IMR-90 (cell line): ENCODE measurements at regions not wholly inside any gene's neighbourhood (a gene's known extent, or its start where the extent isn't known, plus 50 kb on each side); places are given as distances from the start of the nearest gene placed in this dataset.

Source experiments
- ATAC-seq: fragments of 200-7000 bp; cut with Tn5 transposase; 2 replicates; pipeline ENCODE4 v1.9.1; 2020; ENCODE audit warnings: low read depth, mild to moderate bottlenecking, moderate library complexity
- BruUV-seq: library from RNA; stranded (reverse); fragments of 400-500 nt; replicated peaks from 2 replicates; lab custom pipeline; 2021; lab: Mats Ljungman, UMichigan
- CTCF ChIA-PET: fragments of 300-600 bp; formaldehyde crosslinking; extraction: SDS; loops from one replicate; lab custom pipeline; 2021; ENCODE audit warnings: antibody characterized with exemption; lab: Yijun Ruan, JAX
- POLR2A ChIA-PET: fragments of 300-600 bp; sonication (Branson Sonifier 250); formaldehyde crosslinking; loops from one replicate; lab custom pipeline; 2022; ENCODE audit warnings: antibody characterized with exemption; ENCODE audit not compliant: unreplicated experiment; lab: Charles Lee
- DNase-seq: peaks from one replicate; pipeline ENCODE4 v3.0.0; 2013
- H2AFZ ChIP-seq: replicated peaks from 2 replicates; pipeline ENCODE3; 2013; ENCODE audit warnings: low read length, mild to moderate bottlenecking; ENCODE audit not compliant: poor library complexity
- H2AK5ac ChIP-seq: 2 replicates; pipeline ENCODE4 v1.6.1; 2013; ENCODE audit warnings: low read depth, low read length, inconsistent platforms
- H2AK9ac ChIP-seq: replicated peaks from 2 replicates; pipeline ENCODE3; 2013; ENCODE audit warnings: mild to moderate bottlenecking, low read depth, low read length, moderate library complexity; ENCODE audit not compliant: poor library complexity
- H2BK120ac ChIP-seq: 2 replicates; pipeline ENCODE4 v1.6.1; 2013; ENCODE audit warnings: low read depth, low read length, inconsistent platforms
- H2BK15ac ChIP-seq: 3 replicates; pipeline ENCODE4 v1.6.1; 2013; ENCODE audit warnings: low read depth, low read length, inconsistent platforms
- H2BK20ac ChIP-seq: 2 replicates; pipeline ENCODE4 v1.6.1; 2013; ENCODE audit warnings: low read depth, mild to moderate bottlenecking, inconsistent platforms, low read length, moderate library complexity
- H2BK5ac ChIP-seq: 2 replicates; pipeline ENCODE4 v1.6.1; 2013; ENCODE audit warnings: mild to moderate bottlenecking, low read depth, low read length, inconsistent platforms; ENCODE audit not compliant: poor library complexity, severe bottlenecking
- H3K14ac ChIP-seq: replicated peaks from 2 replicates; pipeline ENCODE4 v1.6.1; 2013; ENCODE audit warnings: low read depth, low read length, inconsistent platforms
- H3K18ac ChIP-seq: 2 replicates; pipeline ENCODE4 v1.6.1; 2013; ENCODE audit warnings: low read depth, low read length, control low read depth
- H3K23ac ChIP-seq: 2 replicates; pipeline ENCODE4 v1.6.1; 2013; ENCODE audit warnings: low read depth, low read length, inconsistent platforms
- H3K27ac ChIP-seq: 2 replicates; pipeline ENCODE4 v1.5.1; 2013; ENCODE audit warnings: mild to moderate bottlenecking, control low read depth, low read length; ENCODE audit not compliant: insufficient read depth
- H3K27me3 ChIP-seq: 2 replicates; pipeline ENCODE4 v1.6.1; 2013; ENCODE audit warnings: low read length; ENCODE audit not compliant: control insufficient read depth, insufficient read depth
- H3K36me3 ChIP-seq: 2 replicates; pipeline ENCODE4 v1.6.1; 2013; ENCODE audit warnings: low read length, mixed read lengths; ENCODE audit not compliant: control insufficient read depth, insufficient read depth
- H3K4ac ChIP-seq: 2 replicates; pipeline ENCODE4 v1.6.1; 2013; ENCODE audit warnings: low read depth, low read length, inconsistent platforms
- H3K4me1 ChIP-seq: 2 replicates; pipeline ENCODE4 v1.6.1; 2013; ENCODE audit warnings: low read length, mixed read lengths; ENCODE audit not compliant: control insufficient read depth, insufficient read depth
- H3K4me2 ChIP-seq: 2 replicates; pipeline ENCODE4 v1.6.1; 2013; ENCODE audit warnings: low read depth, mild to moderate bottlenecking, control low read depth, low read length, moderate library complexity
- H3K4me3 ChIP-seq: 2 replicates; pipeline ENCODE4 v1.5.1; 2013; ENCODE audit warnings: low read depth, mild to moderate bottlenecking, control low read depth, low read length, moderate library complexity; ENCODE audit not compliant: insufficient read depth
- H3K56ac ChIP-seq: 2 replicates; pipeline ENCODE4 v1.6.1; 2013; ENCODE audit warnings: low read length, inconsistent platforms; ENCODE audit not compliant: insufficient read depth; ENCODE audit errors: extremely low read depth
- H3K79me1 ChIP-seq, 2 experiments: 2 replicates each; pipeline ENCODE4 v1.6.1; 2013; ENCODE audit warnings: low read length in 2 of 2, inconsistent platforms in 1 of 2, low read depth in 1 of 2
- H3K9ac ChIP-seq: 2 replicates; pipeline ENCODE4 v1.6.1; 2013; ENCODE audit warnings: low read depth, low read length, control low read depth
- H3K9me1 ChIP-seq: 2 replicates; pipeline ENCODE4 v1.6.1; 2013; ENCODE audit warnings: low read length, inconsistent platforms; ENCODE audit not compliant: insufficient read depth
- H3K9me3 ChIP-seq: 2 replicates; pipeline ENCODE4 v1.6.1; 2013; ENCODE audit warnings: low read length; ENCODE audit not compliant: control insufficient read depth, insufficient read depth
- H4K20me1 ChIP-seq: 2 replicates; pipeline ENCODE4 v1.6.1; 2013; ENCODE audit warnings: low read length, inconsistent platforms; ENCODE audit not compliant: insufficient read depth
- H4K5ac ChIP-seq: 2 replicates; pipeline ENCODE4 v1.6.1; 2013; ENCODE audit warnings: mild to moderate bottlenecking, low read depth, low read length, control low read depth
- H4K8ac ChIP-seq, 2 experiments: 2 replicates each; pipeline ENCODE4 v1.6.1; 2013; ENCODE audit warnings: low read depth in 2 of 2, low read length in 2 of 2, control low read depth in 1 of 2, inconsistent platforms in 1 of 2
- H4K91ac ChIP-seq: 2 replicates; pipeline ENCODE4 v1.6.1; 2013; ENCODE audit warnings: low read depth, low read length, inconsistent platforms; ENCODE audit not compliant: insufficient read depth
- BHLHE40 ChIP-seq: fragments of 150-350 bp; IDR thresholded peaks from 2 replicates; pipeline ENCODE4 v1.6.1; 2016; ENCODE audit warnings: mild to moderate bottlenecking, low read depth, low read length
- CEBPB ChIP-seq: IDR thresholded peaks from 2 replicates; pipeline ENCODE4 v1.6.1; 2012; ENCODE audit warnings: low read depth, low read length, improper control_type of control experiment
- CHD1 ChIP-seq: IDR thresholded peaks from 2 replicates; pipeline ENCODE4 v1.6.1; 2012; ENCODE audit warnings: low read depth, low read length, improper control_type of control experiment
- CTCF ChIP-seq: conservative IDR thresholded peaks from 2 replicates; pipeline ENCODE4 v1.5.1; 2012; ENCODE audit warnings: mild to moderate bottlenecking, low read depth, low read length, improper control_type of control experiment
- FOS ChIP-seq: fragments of 150-350 bp; IDR thresholded peaks from 2 replicates; pipeline ENCODE4 v1.6.1; 2016; ENCODE audit warnings: low read depth, low read length
- MAFK ChIP-seq: IDR thresholded peaks from 2 replicates; pipeline ENCODE4 v1.6.1; 2012; ENCODE audit warnings: low read depth, low read length, improper control_type of control experiment
- MAZ ChIP-seq: IDR thresholded peaks from 2 replicates; pipeline ENCODE4 v1.6.1; 2012; ENCODE audit warnings: low read depth, mild to moderate bottlenecking, low read length, improper control_type of control experiment, moderate library complexity, borderline replicate concordance
- MXI1 ChIP-seq: IDR thresholded peaks from 2 replicates; pipeline ENCODE4 v1.6.1; 2012; ENCODE audit warnings: low read depth, mild to moderate bottlenecking, low read length, moderate library complexity, borderline replicate concordance
- RFX5 ChIP-seq: IDR thresholded peaks from 2 replicates; pipeline ENCODE4 v1.8.0; 2012; ENCODE audit warnings: low read depth, mild to moderate bottlenecking, low read length, moderate library complexity
- SMC3 ChIP-seq: fragments of 150-350 bp; IDR thresholded peaks from 2 replicates; pipeline ENCODE4 v1.6.1; 2016; ENCODE audit warnings: low read depth, mild to moderate bottlenecking, antibody characterized with exemption, low read length, moderate library complexity
- USF2 ChIP-seq: fragments of 150-350 bp; IDR thresholded peaks from 2 replicates; pipeline ENCODE4 v1.6.1; 2017; ENCODE audit warnings: mild to moderate bottlenecking, antibody characterized with exemption, low read length, low read depth
- dilution Hi-C: fragments of 300-500 bp; cut with HindIII; formaldehyde crosslinking; loops from one replicate; pipeline ENCODE4 v1.14.3; 2018; ENCODE audit warnings: low sequenced_read_pairs; ENCODE audit not compliant: unreplicated experiment
- in situ Hi-C: fragments of 300-500 bp; cut with MboI; formaldehyde crosslinking; loops from 3 replicates; pipeline ENCODE4 v1.14.3; 2019; ENCODE audit warnings: low sequenced_read_pairs, inconsistent platforms, mixed read lengths
- intact Hi-C: fragments of 100-400 bp; cut with micrococcal nuclease; formaldehyde crosslinking; loops from 2 replicates; pipeline ENCODE4 v1.10.0; 2022

- peaks cover 2% of the 10 kb centered on the region for H3K4me1 ChIP-seq
- H4K91ac ChIP-seq: no peak overlapping the region
- H3K4ac ChIP-seq: no peak overlapping the region
- intact Hi-C loops: loop anchor here (5.0 kb wide), 1 partner anchor 156 kb away; no protein-coding TSS in a partner anchor
- no peak overlapping the region for H3K23ac ChIP-seq
- no peak overlapping the region for H4K8ac ChIP-seq
- no peak overlapping the region for H3K14ac ChIP-seq
- dilution Hi-C loops: no loop called here
- no peak overlapping the region for H3K4me2 ChIP-seq
- no peak overlapping the region for H3K9ac ChIP-seq
- no peaks in the 10 kb centered on the region for H3K9me1 ChIP-seq
- no peak for TF ChIP-seq CEBPB
- no peak for TF ChIP-seq FOS
- no peak for TF ChIP-seq RFX5
- no peak for TF ChIP-seq MXI1
- TF ChIP-seq BHLHE40: no peak
- no peak for TF ChIP-seq USF2
- no peak for TF ChIP-seq MAZ
- TF ChIP-seq SMC3: no peak
- TF ChIP-seq MAFK: no peak
- TF ChIP-seq CTCF: no peak
- no peak for TF ChIP-seq CHD1
- POLR2A ChIA-PET: no interaction called here
- no peaks in the 10 kb centered on the region for H4K20me1 ChIP-seq
- no peak overlapping the region for H2BK5ac ChIP-seq
- H3K18ac ChIP-seq: no peak overlapping the region
- no TSS peak for BruUV-seq
- no peaks in the 10 kb centered on the region for H3K9me3 ChIP-seq
- H2AFZ ChIP-seq: no peak overlapping the region
- H3K36me3 ChIP-seq: no peaks in the 10 kb centered on the region
- H3K79me1 ChIP-seq: no peaks in the 10 kb centered on the region
- no peak overlapping the region for H2BK120ac ChIP-seq
- H2AK9ac ChIP-seq: no peak overlapping the region
- ATAC-seq (no peak), DNase-seq (no peak)
- H3K27ac ChIP-seq: no peak overlapping the region
- no peak overlapping the region for H2BK15ac ChIP-seq
- no peak overlapping the region for H3K56ac ChIP-seq
- in situ Hi-C loops: no loop called here
- no peak overlapping the region for H4K5ac ChIP-seq
- CTCF ChIA-PET: no interaction called here
- no peak overlapping the region for H2AK5ac ChIP-seq
- no peaks in the 10 kb centered on the region for H3K27me3 ChIP-seq
- H3K4me3 ChIP-seq: no peak overlapping the region
- H2BK20ac ChIP-seq: no peak overlapping the region
Measured at GRCh38 chr6:121876721-121877120, 441.3 kb downstream of the GJA1 start.
